ENCODE measurements at regions not wholly inside any gene's neighbourhood (a gene's known extent, or its start where the extent isn't known, plus 50 kb on each side); places are given as distances from the start of the nearest gene placed in this dataset.

GRCh38 chr9:102507044-102507687 is 488.0 kb upstream of the CYLC2 start:
- TF ChIP-seq, protein P1, sequence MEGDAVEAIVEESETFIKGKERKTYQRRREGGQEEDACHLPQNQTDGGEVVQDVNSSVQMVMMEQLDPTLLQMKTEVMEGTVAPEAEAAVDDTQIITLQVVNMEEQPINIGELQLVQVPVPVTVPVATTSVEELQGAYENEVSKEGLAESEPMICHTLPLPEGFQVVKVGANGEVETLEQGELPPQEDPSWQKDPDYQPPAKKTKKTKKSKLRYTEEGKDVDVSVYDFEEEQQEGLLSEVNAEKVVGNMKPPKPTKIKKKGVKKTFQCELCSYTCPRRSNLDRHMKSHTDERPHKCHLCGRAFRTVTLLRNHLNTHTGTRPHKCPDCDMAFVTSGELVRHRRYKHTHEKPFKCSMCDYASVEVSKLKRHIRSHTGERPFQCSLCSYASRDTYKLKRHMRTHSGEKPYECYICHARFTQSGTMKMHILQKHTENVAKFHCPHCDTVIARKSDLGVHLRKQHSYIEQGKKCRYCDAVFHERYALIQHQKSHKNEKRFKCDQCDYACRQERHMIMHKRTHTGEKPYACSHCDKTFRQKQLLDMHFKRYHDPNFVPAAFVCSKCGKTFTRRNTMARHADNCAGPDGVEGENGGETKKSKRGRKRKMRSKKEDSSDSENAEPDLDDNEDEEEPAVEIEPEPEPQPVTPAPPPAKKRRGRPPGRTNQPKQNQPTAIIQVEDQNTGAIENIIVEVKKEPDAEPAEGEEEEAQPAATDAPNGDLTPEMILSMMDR (IDR thresholded peaks at IDR 0.05; ENCODE audit: low read length), result no peak
- TF ChIP-seq EZH2 (optimal IDR thresholded peaks at IDR 0.05; ENCODE audit: low read depth, low read length), result no peak
